IgD-negative memory B cell (primary cell): ENCODE measurements at regions not wholly inside any gene's neighbourhood (a gene's known extent, or its start where the extent isn't known, plus 50 kb on each side); places are given as distances from the start of the nearest gene placed in this dataset.
"Not testable (repeated sequence)": the region's sequence is repeated elsewhere in the genome, so short reads cannot be mapped to it uniquely, and the experiment has no call there.

ENCODE experiments used
- H3K27ac Mint-ChIP-seq, 3 donors: one replicate each; pipeline ENCODE4 v1.8.0; 2020 to 2022; ENCODE audit warnings: mild to moderate bottlenecking in 3 of 3, mixed read lengths in 3 of 3, moderate library complexity in 1 of 3
- H3K27me3 Mint-ChIP-seq: one replicate; pipeline ENCODE4 v1.8.0; 2021; ENCODE audit warnings: mixed read lengths
- H3K36me3 Mint-ChIP-seq: one replicate; pipeline ENCODE4 v1.8.0; 2020; ENCODE audit warnings: mild to moderate bottlenecking, mixed read lengths
- H3K4me1 Mint-ChIP-seq, 3 donors: one replicate each; pipeline ENCODE4 v1.8.0; 2020 to 2022; ENCODE audit warnings: mixed read lengths in 3 of 3, mild to moderate bottlenecking in 1 of 3
- H3K4me3 Mint-ChIP-seq, 4 donors: one replicate each; pipeline ENCODE4 v1.8.0; 2020 to 2022; ENCODE audit warnings: mild to moderate bottlenecking in 4 of 4, mixed read lengths in 4 of 4, moderate library complexity in 3 of 4
- H3K9me3 Mint-ChIP-seq, 3 donors: one replicate each; pipeline ENCODE4 v1.8.0; 2020 to 2021; ENCODE audit warnings: mixed read lengths in 3 of 3, mild to moderate bottlenecking in 1 of 3

DNA sequence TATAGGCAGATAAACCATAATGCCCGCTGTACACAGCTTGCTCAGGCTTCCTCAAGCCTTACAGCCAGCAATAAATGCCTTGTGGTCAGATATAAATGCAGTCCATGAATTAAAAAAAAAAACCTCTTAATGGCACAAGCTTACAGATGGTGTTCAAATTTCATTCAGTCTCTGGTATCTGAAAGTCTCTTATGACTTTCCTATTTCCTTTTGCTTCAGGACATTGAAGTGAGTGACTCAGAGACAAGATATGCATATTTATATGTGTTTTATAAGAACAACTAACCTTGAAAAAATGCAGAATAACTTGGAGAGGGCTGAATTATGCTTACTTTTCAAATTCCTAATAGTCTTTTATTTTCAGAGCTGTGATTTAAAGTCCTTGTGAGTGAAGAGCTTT lies 426.9 kb upstream of the MIS18BP1 start:
- H3K4me1 Mint-ChIP-seq, result no peaks in the 10 kb centered on the region
- peaks cover 2 to 19% (median 4%) of the 10 kb centered on the region in 3 donors for H3K9me3 Mint-ChIP-seq
- no peak overlapping the region for H3K4me3 Mint-ChIP-seq

DNA sequence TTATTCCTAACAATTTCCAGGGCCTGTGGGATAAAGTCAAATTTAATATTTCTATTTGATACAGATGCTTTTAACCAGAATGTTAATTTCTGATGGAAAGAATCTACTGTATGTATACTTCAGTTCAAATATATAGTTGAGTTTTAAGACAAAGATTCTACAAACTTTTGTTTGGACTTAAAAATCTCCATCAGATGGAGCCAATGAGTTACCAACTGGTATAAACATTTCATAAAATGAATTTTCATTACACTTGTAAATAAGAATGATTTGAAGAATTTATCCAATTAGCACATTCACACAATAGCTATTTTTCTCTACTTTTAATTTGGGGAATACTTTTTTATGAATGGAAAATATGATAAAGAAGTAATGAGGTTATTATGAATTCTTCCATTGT lies 425.2 kb upstream of the MIS18BP1 start:
- Mint-ChIP-seq H3K27me3 (no peaks in the 10 kb centered on the region), H3K9me3 (peaks cover 0 to 9% (median 5%) of the 10 kb centered on the region in 3 donors), H3K36me3 (no peaks in the 10 kb centered on the region), H3K27ac (no peak overlapping the region), H3K4me3 (no peak overlapping the region), H3K4me1 (no peaks in the 10 kb centered on the region)

More for the DNA sequence above, 426.9 kb upstream of the MIS18BP1 start:
- H3K27me3 Mint-ChIP-seq, result no peaks in the 10 kb centered on the region
- no peaks in the 10 kb centered on the region for H3K36me3 Mint-ChIP-seq
- H3K27ac Mint-ChIP-seq, result no peak overlapping the region

DNA sequence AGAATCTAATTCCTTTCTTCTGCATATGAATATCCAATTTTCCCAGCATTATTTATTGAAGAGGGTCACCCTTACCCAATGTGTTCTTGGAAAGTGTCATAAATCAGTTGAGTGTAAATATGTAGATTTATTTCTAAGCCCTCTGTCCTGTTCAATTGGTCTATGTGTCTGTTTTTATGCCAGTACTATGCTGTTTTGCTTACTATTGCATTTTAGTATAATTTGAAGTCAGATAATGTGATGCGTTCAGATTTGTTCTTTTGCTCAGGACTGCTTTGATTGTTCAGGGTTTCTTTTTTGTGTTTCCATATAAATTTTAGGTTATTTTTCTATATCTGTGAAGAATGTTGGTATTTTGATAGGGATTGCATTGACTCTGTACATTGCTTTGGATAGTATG lies 420.4 kb upstream of the MIS18BP1 start:
- Mint-ChIP-seq H3K4me1 (no peaks in the 10 kb centered on the region), H3K27me3 (no peaks in the 10 kb centered on the region), H3K27ac (no peak overlapping the region), H3K36me3 (peaks cover 2% of the 10 kb centered on the region), H3K4me3 (no peak overlapping the region), H3K9me3 (peaks cover 2 to 6% (median 5%) of the 10 kb centered on the region in 3 donors)

DNA sequence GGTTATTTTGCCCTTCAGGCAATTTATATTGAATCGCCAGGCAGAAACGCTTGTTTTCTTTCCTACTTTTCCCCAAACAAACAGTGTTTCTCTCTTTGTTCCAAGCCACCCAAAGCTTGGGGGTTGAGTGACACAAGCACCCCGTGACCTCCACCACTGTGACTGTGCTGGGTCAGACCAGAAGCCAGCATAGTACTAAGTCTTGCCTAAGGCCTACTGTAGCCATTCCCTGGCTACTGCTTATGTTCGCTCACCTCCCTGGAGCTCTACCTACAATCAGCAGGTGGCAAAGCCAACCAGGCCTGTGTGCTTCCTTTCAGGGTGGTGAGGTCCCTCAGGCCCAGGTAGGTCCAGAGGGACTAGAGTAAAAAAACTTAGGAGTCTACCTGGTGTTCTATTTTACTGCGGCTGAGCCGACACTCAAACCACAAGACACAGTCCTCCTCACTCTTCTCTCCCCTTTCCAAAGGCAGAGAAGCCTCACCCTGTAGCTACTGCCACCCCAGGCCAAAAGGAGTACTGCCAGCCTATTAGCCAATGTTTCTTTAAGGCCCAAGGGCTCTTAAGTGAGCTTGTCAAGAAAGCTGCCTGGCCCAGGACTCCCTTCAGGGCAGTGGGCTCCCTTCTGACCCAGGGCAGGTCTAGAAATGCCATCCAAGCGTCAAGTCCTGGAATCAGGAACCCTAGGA lies 411.8 kb upstream of the MIS18BP1 start:
- H3K9me3 Mint-ChIP-seq, result peaks cover 0 to 10% (median 7%) of the 10 kb centered on the region in 3 donors
- H3K4me1 Mint-ChIP-seq, result no peaks in the 10 kb centered on the region
- no peak overlapping the region for H3K4me3 Mint-ChIP-seq
- H3K27me3 Mint-ChIP-seq, result no peaks in the 10 kb centered on the region
- no peaks in the 10 kb centered on the region for H3K36me3 Mint-ChIP-seq
- H3K27ac Mint-ChIP-seq, result no peak overlapping the region

DNA sequence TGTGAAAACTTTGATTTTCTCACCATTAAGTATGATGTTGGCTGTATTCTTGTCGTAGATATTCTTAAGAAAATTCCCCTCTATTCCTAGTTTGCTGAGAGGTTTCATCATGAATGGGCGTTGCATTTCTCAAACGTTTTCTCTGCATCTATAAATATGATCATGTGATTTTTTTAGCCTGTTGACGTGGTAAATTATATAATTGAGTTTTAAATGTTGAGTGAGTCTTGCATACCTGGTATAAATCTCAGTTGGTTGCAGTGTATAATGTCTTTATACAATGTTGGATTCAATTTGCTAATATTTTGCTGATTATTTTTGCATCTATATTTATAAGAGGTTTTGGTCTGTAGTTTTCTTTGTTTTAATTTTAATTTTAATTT lies 405.9 kb upstream of the MIS18BP1 start:
- no peaks in the 10 kb centered on the region for H3K4me1 Mint-ChIP-seq
- no peak overlapping the region for H3K4me3 Mint-ChIP-seq
- no peaks in the 10 kb centered on the region for H3K36me3 Mint-ChIP-seq
- peaks cover 2 to 8% (median 6%) of the 10 kb centered on the region in 3 donors for H3K9me3 Mint-ChIP-seq
- H3K27me3 Mint-ChIP-seq, result no peaks in the 10 kb centered on the region
- H3K27ac Mint-ChIP-seq, result no peak overlapping the region

DNA sequence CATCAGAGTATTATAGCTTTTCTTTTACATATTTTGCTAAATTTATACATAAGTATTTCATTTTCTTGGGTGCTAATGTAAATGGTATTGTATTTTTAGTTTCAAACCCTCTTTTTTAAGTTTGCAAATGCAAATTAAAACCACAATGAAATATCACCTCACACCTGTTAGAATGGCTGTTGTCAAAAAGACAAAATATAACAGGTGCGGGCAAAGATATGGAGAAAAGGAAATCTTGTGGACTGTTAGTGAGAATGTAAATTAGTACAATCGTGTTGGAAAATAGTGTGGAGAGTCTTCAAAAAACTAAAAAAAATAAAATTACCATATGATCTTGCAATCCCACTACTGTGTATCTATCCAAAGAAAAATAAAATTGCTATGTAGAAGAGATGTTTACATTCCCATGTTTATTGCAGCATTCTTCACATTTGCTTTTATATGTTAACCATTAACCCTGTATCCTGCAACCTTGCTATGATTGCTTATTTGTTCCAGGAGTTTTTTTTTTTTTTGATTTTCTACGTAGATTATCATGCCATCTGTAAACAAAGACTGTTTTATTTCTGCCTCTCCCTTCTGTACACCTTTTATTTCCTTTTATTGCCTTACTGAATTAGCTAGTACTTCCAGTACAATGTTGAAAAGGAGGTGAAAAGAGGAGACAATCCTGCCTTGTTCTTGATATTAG lies 405.4 kb upstream of the MIS18BP1 start:
- no peaks in the 10 kb centered on the region for H3K4me1 Mint-ChIP-seq
- no peaks in the 10 kb centered on the region for H3K36me3 Mint-ChIP-seq
- H3K27me3 Mint-ChIP-seq, result no peaks in the 10 kb centered on the region
- H3K9me3 Mint-ChIP-seq, result peaks cover 2 to 7% (median 6%) of the 10 kb centered on the region in 3 donors
- H3K27ac Mint-ChIP-seq, result no peak overlapping the region
- no peak overlapping the region for H3K4me3 Mint-ChIP-seq

DNA sequence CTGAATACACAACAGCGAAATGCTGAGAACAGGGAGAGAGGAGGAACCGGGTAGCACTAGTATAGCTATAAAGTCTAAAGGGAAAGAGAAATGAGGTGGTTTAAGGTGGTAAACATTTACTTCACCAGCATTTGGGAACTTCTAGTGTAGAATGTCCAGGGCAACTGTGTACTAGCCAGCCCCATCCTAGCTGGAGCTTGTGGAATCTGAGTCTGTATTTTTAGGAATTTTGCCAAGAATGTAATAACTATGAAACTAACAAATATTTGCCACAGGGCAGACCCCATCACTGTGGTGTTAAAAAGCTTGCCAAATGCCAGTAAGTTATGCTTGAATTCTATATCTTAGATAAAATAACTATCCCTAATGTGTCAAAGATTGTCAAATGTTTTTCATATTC lies 398.9 kb upstream of the MIS18BP1 start:
- H3K27me3 Mint-ChIP-seq, result no peaks in the 10 kb centered on the region

DNA sequence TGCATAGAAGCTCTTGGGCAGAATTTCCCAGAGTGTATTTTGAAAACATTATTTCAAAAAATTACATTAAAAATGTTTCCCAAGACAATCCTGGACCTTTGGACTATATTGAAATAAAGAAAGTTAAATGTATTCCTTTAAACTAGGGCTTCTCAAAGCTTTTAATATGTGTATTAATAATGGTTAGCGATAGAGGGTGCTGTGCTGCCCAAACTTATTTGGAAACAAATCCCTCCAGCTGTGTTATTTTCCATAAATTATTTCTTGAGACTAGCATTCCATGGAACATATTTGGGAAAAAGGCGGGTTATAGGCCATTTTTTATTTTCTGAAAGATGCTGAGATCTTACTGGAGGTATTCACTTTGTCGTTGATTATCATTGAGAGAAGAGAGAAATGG lies 397.8 kb upstream of the MIS18BP1 start:
- Mint-ChIP-seq H3K4me3 (no peak overlapping the region), H3K4me1 (no peaks in the 10 kb centered on the region), H3K27ac (no peak overlapping the region), H3K9me3 (peaks cover 0 to 2% (median 1%) of the 10 kb centered on the region in 3 donors), H3K36me3 (peaks cover 1% of the 10 kb centered on the region), H3K27me3 (no peaks in the 10 kb centered on the region)

More for the DNA sequence above, 398.9 kb upstream of the MIS18BP1 start:
- Mint-ChIP-seq H3K4me3 (no peak overlapping the region), H3K36me3 (no peaks in the 10 kb centered on the region), H3K27ac (no peak overlapping the region), H3K9me3 (peaks cover 1 to 6% (median 2%) of the 10 kb centered on the region in 3 donors), H3K4me1 (no peaks in the 10 kb centered on the region)

DNA sequence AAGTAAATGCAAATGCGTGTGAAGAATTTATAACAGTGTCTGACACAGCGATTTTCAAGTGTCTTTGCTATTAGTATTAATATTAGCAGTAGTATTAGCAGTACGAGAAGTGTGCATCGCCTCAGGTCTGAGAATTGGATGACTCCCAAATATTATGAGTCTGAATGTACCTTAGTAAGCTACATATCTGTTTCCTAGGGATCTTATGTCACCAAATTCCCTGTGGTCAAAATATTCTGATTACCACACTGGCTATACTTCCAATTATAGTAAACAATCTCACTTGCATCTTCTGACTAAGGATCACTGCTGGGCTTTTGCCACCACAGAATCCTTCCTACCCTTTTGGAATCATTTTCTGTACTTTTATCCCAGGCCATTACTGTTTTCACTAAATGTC lies 396.0 kb upstream of the MIS18BP1 start:
- Mint-ChIP-seq H3K4me1 (no peaks in the 10 kb centered on the region), H3K9me3 (peaks cover 0 to 2% (median 1%) of the 10 kb centered on the region in 3 donors), H3K36me3 (peaks cover 1% of the 10 kb centered on the region), H3K27me3 (no peaks in the 10 kb centered on the region), H3K4me3 (no peak overlapping the region), H3K27ac (no peak overlapping the region)

DNA sequence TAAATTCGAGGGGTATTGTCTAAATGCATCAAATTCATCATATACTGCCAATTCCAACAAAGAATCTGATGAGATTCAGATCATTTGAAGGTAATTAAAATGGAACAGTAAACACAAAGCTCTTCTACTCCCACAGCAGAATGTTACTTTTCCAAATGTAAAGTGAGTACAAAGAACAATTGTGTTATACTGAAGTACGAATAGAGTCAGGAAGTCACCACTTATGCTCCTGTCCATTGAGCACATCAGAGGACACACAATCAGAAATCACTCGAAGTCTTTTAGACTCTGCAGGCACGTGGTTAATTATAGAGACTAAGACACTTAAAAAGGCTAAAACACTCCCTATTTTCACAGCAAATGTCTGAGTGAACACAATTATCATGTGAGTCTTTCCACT lies 388.5 kb upstream of the MIS18BP1 start:
- Mint-ChIP-seq H3K4me1 (no peaks in the 10 kb centered on the region), H3K27me3 (no peaks in the 10 kb centered on the region), H3K4me3 (no peak overlapping the region), H3K27ac (no peak overlapping the region), H3K9me3 (peaks cover 1 to 13% (median 6%) of the 10 kb centered on the region in 3 donors), H3K36me3 (peaks cover 1% of the 10 kb centered on the region)

DNA sequence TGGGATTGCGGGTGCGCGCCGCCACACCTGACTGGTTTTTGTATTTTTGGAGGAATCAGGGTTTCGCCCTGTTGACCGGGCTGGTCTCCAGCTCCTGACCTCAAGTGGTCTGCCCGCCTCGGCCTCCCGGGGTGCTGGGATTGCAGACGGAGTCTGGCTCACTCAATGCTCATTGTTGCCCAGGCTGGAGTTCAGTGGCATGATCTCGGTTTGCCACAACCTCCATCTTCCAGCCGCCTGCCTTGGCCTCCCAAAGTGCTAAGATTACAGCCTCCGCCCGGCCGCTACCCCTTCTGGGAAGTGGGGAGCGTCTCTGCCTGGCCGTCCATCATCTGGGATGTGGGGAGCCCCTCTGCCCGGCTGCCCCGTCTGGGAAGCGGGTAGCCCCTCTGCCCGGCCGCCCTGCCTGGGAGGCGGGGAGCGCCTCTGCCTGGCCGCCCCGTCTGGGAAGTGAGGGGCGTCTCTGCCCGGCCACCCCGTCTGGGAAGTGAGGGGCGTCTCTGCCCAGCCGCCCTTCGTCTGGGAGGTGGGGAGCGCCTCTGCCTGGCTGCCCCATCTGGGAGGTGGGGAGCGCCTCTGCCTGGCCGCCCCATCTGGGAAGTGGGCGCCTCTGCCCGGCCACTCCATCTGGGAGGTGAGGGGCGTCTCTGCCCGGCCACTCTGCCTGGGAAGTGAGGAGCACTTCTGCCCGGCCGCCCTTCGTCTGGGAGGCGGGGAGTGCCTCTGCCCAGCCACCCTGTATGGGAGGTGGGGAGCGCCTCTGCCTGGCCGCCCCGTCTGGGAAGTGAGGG lies 381.8 kb upstream of the MIS18BP1 start:
- not testable (repeated sequence) for H3K4me3 Mint-ChIP-seq, H3K27me3 Mint-ChIP-seq, H3K27ac Mint-ChIP-seq, H3K36me3 Mint-ChIP-seq, H3K4me1 Mint-ChIP-seq
- H3K9me3 Mint-ChIP-seq, result peaks cover 0 to 13% (median 4%) of the 10 kb centered on the region in 3 donors

DNA sequence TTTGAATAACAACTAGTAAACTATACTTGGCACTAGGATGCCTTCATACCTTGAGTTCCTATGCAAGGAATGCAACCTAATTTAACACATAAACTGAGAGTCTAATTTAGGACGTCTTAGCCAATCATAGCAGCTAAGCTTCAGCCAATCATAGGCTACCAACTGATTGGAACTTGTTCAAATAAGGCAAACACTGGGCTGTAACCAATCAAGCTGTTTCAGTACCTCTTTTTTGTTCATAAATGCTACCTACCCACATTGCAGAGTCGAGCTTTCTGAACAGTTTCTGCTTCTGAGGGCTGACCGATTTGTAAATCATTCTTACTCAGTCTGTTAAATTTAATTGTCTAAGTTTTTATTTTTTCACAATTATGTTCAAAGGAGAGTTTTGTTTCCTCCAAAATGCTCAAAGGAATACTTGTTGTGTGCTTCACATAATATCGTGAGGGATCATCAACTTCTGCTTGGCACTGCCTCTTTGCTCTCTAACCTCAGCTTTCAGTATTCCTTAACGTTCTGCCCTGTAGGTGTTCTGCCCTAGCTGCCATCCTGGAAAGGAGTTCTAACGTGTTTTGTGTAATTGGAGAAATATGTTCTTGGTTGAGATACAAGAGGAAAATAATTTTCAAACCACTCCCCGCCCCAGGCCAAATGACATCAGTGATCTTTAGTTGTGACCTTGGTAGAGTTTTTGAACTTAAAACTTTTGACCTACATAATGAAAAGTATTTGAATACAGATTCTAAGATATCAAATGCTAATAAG lies 380.4 kb upstream of the MIS18BP1 start:
- Mint-ChIP-seq H3K36me3 (no peaks in the 10 kb centered on the region), H3K4me1 (no peaks in the 10 kb centered on the region), H3K9me3 (peaks cover 0 to 9% (median 4%) of the 10 kb centered on the region in 3 donors), H3K27ac (no peak overlapping the region), H3K27me3 (no peaks in the 10 kb centered on the region), H3K4me3 (no peak overlapping the region)

DNA sequence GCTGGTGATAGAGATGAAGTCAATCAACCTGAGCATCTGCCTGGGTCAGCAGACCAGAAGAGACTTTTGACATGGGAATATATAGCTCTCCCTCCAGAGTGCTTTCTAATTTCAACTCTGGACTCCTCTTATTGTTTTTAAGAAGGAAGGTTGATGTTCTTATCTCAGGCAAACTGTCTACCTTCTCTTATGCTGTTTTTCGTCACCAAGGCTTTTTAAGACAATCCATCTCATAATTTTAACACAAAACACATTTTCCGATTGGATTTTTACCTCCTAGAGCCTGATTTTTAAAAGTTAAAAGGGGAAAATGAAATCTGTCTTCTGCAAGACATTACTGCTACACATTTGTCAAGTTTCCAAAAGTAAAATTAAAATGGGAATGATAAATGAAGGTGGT lies 368.7 kb upstream of the MIS18BP1 start:
- no peaks in the 10 kb centered on the region for H3K4me1 Mint-ChIP-seq
- H3K36me3 Mint-ChIP-seq, result no peaks in the 10 kb centered on the region

DNA sequence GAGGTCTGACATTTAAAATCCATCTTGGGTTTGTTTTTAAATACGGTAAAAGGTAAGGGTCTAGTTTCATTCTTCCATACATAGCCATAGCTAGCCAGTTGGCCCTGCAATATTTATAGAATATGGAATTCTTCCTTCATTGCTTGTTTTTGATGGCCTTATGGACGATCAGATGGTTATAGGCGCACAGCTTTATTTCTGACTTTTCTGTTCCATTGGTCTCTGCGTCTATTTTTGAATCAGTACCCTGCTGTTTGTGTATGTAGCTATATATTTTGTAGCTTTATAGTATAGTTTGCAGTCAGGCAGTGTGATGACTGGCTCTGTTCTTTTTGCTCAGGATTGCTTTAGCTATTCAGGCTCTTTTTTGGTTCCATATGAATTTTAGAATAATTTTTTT lies 366.8 kb upstream of the MIS18BP1 start:
- Mint-ChIP-seq H3K4me1 (no peaks in the 10 kb centered on the region), H3K27ac (no peak overlapping the region), H3K27me3 (no peaks in the 10 kb centered on the region), H3K9me3 (peaks cover 0 to 9% (median 0%) of the 10 kb centered on the region in 3 donors), H3K36me3 (no peaks in the 10 kb centered on the region), H3K4me3 (no peak overlapping the region)

More for the DNA sequence above, 368.7 kb upstream of the MIS18BP1 start:
- Mint-ChIP-seq H3K27ac (no peak overlapping the region), H3K4me3 (no peak overlapping the region), H3K9me3 (peaks cover 0 to 9% (median 7%) of the 10 kb centered on the region in 3 donors), H3K27me3 (no peaks in the 10 kb centered on the region)

DNA sequence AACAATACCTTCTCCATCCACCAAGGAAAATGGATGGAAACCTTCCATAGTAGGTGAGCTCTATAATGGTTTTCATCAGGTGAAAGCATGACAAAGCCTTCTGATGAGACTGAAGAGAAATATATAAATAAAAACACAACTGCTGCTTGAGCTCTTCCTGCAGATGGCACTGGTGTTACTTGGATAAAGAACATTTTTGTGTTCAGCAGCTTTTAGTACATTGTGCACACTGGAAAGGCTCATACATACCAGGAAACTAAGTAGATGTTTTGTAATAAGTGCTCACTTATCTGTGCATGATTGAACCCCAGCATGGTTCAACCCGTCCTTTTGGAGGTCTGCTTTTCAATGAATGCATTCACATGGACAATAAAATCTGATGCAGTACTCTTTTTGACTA lies 357.3 kb upstream of the MIS18BP1 start:
- H3K4me3 Mint-ChIP-seq, result no peak overlapping the region
- H3K4me1 Mint-ChIP-seq, result no peaks in the 10 kb centered on the region
- H3K9me3 Mint-ChIP-seq, result peaks cover 1 to 10% (median 2%) of the 10 kb centered on the region in 3 donors
- H3K27me3 Mint-ChIP-seq, result no peaks in the 10 kb centered on the region
- no peak overlapping the region for H3K27ac Mint-ChIP-seq
- H3K36me3 Mint-ChIP-seq, result no peaks in the 10 kb centered on the region
